IMR-90 (cell line): ENCODE measurements at regions not wholly inside any gene's neighbourhood (a gene's known extent, or its start where the extent isn't known, plus 50 kb on each side); places are given as distances from the start of the nearest gene placed in this dataset.

Experiments used
- CTCF ChIP-seq: conservative IDR thresholded peaks from 2 replicates; pipeline ENCODE4 v1.5.1; 2012; ENCODE audit warnings: mild to moderate bottlenecking, low read depth, low read length, improper control_type of control experiment
- MXI1 ChIP-seq: IDR thresholded peaks from 2 replicates; pipeline ENCODE4 v1.6.1; 2012; ENCODE audit warnings: low read depth, mild to moderate bottlenecking, low read length, moderate library complexity, borderline replicate concordance
- RFX5 ChIP-seq: IDR thresholded peaks from 2 replicates; pipeline ENCODE4 v1.8.0; 2012; ENCODE audit warnings: low read depth, mild to moderate bottlenecking, low read length, moderate library complexity

GRCh38 chr5:125914471-125914870, 508.7 kb upstream of the GRAMD2B start:
- no peak for TF ChIP-seq MXI1
- no peak for TF ChIP-seq RFX5
- TF ChIP-seq CTCF: no peak
